Ovary (tissue), 3 donors: ENCODE measurements at regions not wholly inside any gene's neighbourhood (a gene's known extent, or its start where the extent isn't known, plus 50 kb on each side); places are given as distances from the start of the nearest gene placed in this dataset.
"Not testable (repeated sequence)": the region's sequence is repeated elsewhere in the genome, so short reads cannot be mapped to it uniquely, and the experiment has no call there.

ENCODE experiments used
- CTCF ChIP-seq, 3 donors: fragments of 450-650 bp in 2 of 3; fragments of 200-600 bp in 1 of 3; IDR thresholded peaks; one replicate each; pipeline versions ENCODE4 v1.5.1 to v1.8.0; 2016 to 2022; ENCODE audit warnings: antibody characterized with exemption in 3 of 3, mild to moderate bottlenecking in 1 of 3
- POLR2A ChIP-seq: fragments of 450-650 bp; IDR thresholded peaks from one replicate; pipeline ENCODE4 v1.6.1; 2017; ENCODE audit warnings: antibody characterized with exemption, mild to moderate bottlenecking, moderate library complexity
- donor health status: DM: no; HTN: no; CAD: no.

GRCh38 chr14:92226166-92226565 is 96.8 kb upstream of the SLC24A4 start:
- not testable (repeated sequence) for TF ChIP-seq CTCF (IDR thresholded peaks at IDR 0.05); POLR2A
